H1 (cell line): ENCODE measurements at regions not wholly inside any gene's neighbourhood (a gene's known extent, or its start where the extent isn't known, plus 50 kb on each side); places are given as distances from the start of the nearest gene placed in this dataset.

Experiments
- CTCF ChIA-PET: fragments of 300-600 bp; sonication (Branson Sonifier 250); formaldehyde crosslinking; loops from one replicate; lab custom pipeline; 2021; ENCODE audit not compliant: partially characterized antibody; lab: Charles Lee
- POLR2A ChIA-PET: fragments of 300-600 bp; sonication (Branson Sonifier 250); formaldehyde crosslinking; loops from one replicate; lab custom pipeline; 2021; ENCODE audit warnings: inconsistent platforms; ENCODE audit not compliant: partially characterized antibody; lab: Charles Lee
- DNase-seq, 2 experiments: peaks; one replicate each; pipeline versions ENCODE4 v3.0.0 to v3.0.0-alpha.2; 2010 to 2022; ENCODE audit warnings: low spot score in 2 of 2, low read depth in 1 of 2, mixed read lengths in 1 of 2
- FAIRE-seq: peaks from 2 replicates; lab custom pipeline; 2011; peaks lifted over from hg19 to GRCh38; lab: Jason Lieb, UNC
- H2AFZ ChIP-seq: 2 replicates; pipeline ENCODE4 v1.8.1; 2012; ENCODE audit warnings: low read length, inconsistent platforms
- H2AK5ac ChIP-seq: 2 replicates; pipeline ENCODE4 v1.6.1; 2013; ENCODE audit warnings: low read depth, low read length
- H2BK120ac ChIP-seq: replicated peaks from 2 replicates; pipeline ENCODE3; 2013; ENCODE audit warnings: low read depth, low read length, inconsistent platforms
- H2BK12ac ChIP-seq: 2 replicates; pipeline ENCODE4 v1.6.1; 2013; ENCODE audit warnings: low read depth, low read length
- H2BK15ac ChIP-seq: 2 replicates; pipeline ENCODE4 v1.6.1; 2013; ENCODE audit warnings: low read length
- H2BK20ac ChIP-seq: 2 replicates; pipeline ENCODE4 v1.6.1; 2013; ENCODE audit warnings: low read length
- H2BK5ac ChIP-seq: 2 replicates; pipeline ENCODE4 v1.6.1; 2013; ENCODE audit warnings: low read depth, low read length
- H3K14ac ChIP-seq: 2 replicates; pipeline ENCODE4 v1.6.1; 2013; ENCODE audit warnings: inconsistent platforms; ENCODE audit not compliant: insufficient read length
- H3K18ac ChIP-seq: 2 replicates; pipeline ENCODE4 v1.6.1; 2013; ENCODE audit warnings: low read length; ENCODE audit errors: extremely low read depth
- H3K23ac ChIP-seq: 2 replicates; pipeline ENCODE4 v1.6.1; 2013; ENCODE audit warnings: inconsistent platforms; ENCODE audit not compliant: insufficient read length
- H3K23me2 ChIP-seq: 2 replicates; pipeline ENCODE4 v1.6.1; 2013; ENCODE audit warnings: low read depth, low read length
- H3K27ac ChIP-seq: 2 replicates; pipeline ENCODE4 v1.6.1; 2011; ENCODE audit warnings: low read depth, low read length, inconsistent platforms
- H3K27me3 ChIP-seq, 4 experiments: replicated peaks in 1 of 4; 1 replicate in 1 of 4; 2 replicates in 3 of 4; pipeline versions ENCODE4 v1.6.1 to v1.8.1; 2011 to 2013; ENCODE audit warnings: low read length in 3 of 4, mild to moderate bottlenecking in 3 of 4, inconsistent platforms in 2 of 4, mixed read lengths in 2 of 4, moderate library complexity in 1 of 4; ENCODE audit not compliant: control insufficient read depth in 3 of 4, insufficient read depth in 3 of 4; ENCODE audit errors: extremely low read depth in 1 of 4
- H3K36me3 ChIP-seq, 4 experiments: 2 replicates each; pipeline versions ENCODE4 v1.6.1 to v1.8.1; 2011 to 2013; ENCODE audit warnings: mild to moderate bottlenecking in 4 of 4, low read length in 3 of 4, moderate library complexity in 2 of 4, control low read depth in 1 of 4, inconsistent platforms in 1 of 4; ENCODE audit not compliant: insufficient read depth in 4 of 4, control insufficient read depth in 2 of 4
- H3K4ac ChIP-seq: replicated peaks from 2 replicates; pipeline ENCODE3; 2013; ENCODE audit warnings: low read length, low read depth, mixed read lengths, inconsistent platforms; ENCODE audit not compliant: insufficient read length
- H3K4me1 ChIP-seq, 4 experiments: replicated peaks in 1 of 4; 1 replicate in 1 of 4; 2 replicates in 3 of 4; pipeline versions ENCODE4 v1.6.1 to v1.8.1; 2011 to 2013; ENCODE audit warnings: low read length in 3 of 4, inconsistent platforms in 2 of 4, mixed read lengths in 1 of 4; ENCODE audit not compliant: insufficient read depth in 4 of 4, control insufficient read depth in 3 of 4
- H3K4me2 ChIP-seq, 2 experiments: 2 replicates each; pipeline versions ENCODE4 v1.6.1 to v1.8.1; 2011 to 2013; ENCODE audit warnings: low read depth in 2 of 2, low read length in 2 of 2, control low read depth in 1 of 2, inconsistent platforms in 1 of 2, mild to moderate bottlenecking in 1 of 2; ENCODE audit not compliant: insufficient read depth in 1 of 2
- H3K4me3 ChIP-seq, 4 experiments: fragments of 200-600, 300-600 bp in 1 of 4; sonication (generic), shearing (Covaris generic), sonication (Bioruptor Twin) in 1 of 4; 2 replicates each; pipeline versions ENCODE4 v1.5.1 to v1.8.1; 2011 to 2016; ENCODE audit warnings: low read length in 4 of 4, low read depth in 3 of 4, control low read depth in 2 of 4, inconsistent platforms in 2 of 4, mild to moderate bottlenecking in 2 of 4, mixed read lengths in 1 of 4, moderate library complexity in 1 of 4; ENCODE audit not compliant: insufficient read depth in 2 of 4; ENCODE audit errors: extremely low read depth in 1 of 4
- H3K56ac ChIP-seq: replicated peaks from 2 replicates; pipeline ENCODE3; 2013; ENCODE audit warnings: low read depth, mild to moderate bottlenecking, mixed read lengths, low read length, inconsistent platforms; ENCODE audit not compliant: insufficient read length
- H3K79me1 ChIP-seq: 2 replicates; pipeline ENCODE4 v1.6.1; 2013; ENCODE audit warnings: low read depth, low read length, control low read depth
- H3K79me2 ChIP-seq, 2 experiments: 2 replicates each; pipeline versions ENCODE4 v1.6.1 to v1.8.1; 2012 to 2013; ENCODE audit warnings: low read length in 2 of 2, mild to moderate bottlenecking in 2 of 2, inconsistent platforms in 1 of 2; ENCODE audit not compliant: insufficient read depth in 2 of 2, control insufficient read depth in 1 of 2
- H3K9ac ChIP-seq, 4 experiments: replicated peaks in 1 of 4; 1 replicate in 1 of 4; 2 replicates in 3 of 4; pipeline versions ENCODE4 v1.6.1 to v1.8.1; 2011 to 2013; ENCODE audit warnings: low read depth in 3 of 4, low read length in 3 of 4, control low read depth in 2 of 4, mild to moderate bottlenecking in 2 of 4, moderate library complexity in 2 of 4, inconsistent platforms in 1 of 4; ENCODE audit errors: extremely low read depth in 1 of 4
- H3K9me3 ChIP-seq, 2 experiments: 2 replicates each; pipeline versions ENCODE4 v1.6.1 to v1.8.1; 2012 to 2013; ENCODE audit warnings: mild to moderate bottlenecking in 2 of 2, moderate library complexity in 2 of 2, control low read depth in 1 of 2, inconsistent platforms in 1 of 2, low read depth in 1 of 2, low read length in 1 of 2, mixed read lengths in 1 of 2; ENCODE audit not compliant: insufficient read depth in 2 of 2
- H4K20me1 ChIP-seq, 2 experiments: replicated peaks in 1 of 2; 2 replicates each; pipeline versions ENCODE3 to v1.8.1; 2011 to 2013; ENCODE audit warnings: inconsistent platforms in 2 of 2, low read length in 2 of 2, mild to moderate bottlenecking in 1 of 2; ENCODE audit not compliant: insufficient read depth in 2 of 2, control insufficient read depth in 1 of 2
- H4K5ac ChIP-seq: 2 replicates; pipeline ENCODE4 v1.6.1; 2013; ENCODE audit warnings: low read length, low read depth, mixed read lengths, inconsistent platforms; ENCODE audit not compliant: insufficient read length
- H4K8ac ChIP-seq: 2 replicates; pipeline ENCODE4 v1.8.0; 2013; ENCODE audit warnings: mild to moderate bottlenecking, moderate library complexity, low read length, inconsistent platforms; ENCODE audit not compliant: insufficient read depth; ENCODE audit errors: extremely low read depth
- H4K91ac ChIP-seq: replicated peaks from 2 replicates; pipeline ENCODE3; 2013; ENCODE audit warnings: low read length, mixed read lengths, inconsistent platforms; ENCODE audit not compliant: insufficient read length
- CBX8 ChIP-seq: fragments of 300-800, 300-1000 bp; sonication (generic); IDR thresholded peaks from 2 replicates; pipeline ENCODE4 v1.7.1; 2016; ENCODE audit warnings: low read depth, low read length, borderline replicate concordance
- CHD1 ChIP-seq: IDR thresholded peaks from 2 replicates; pipeline ENCODE4 v1.6.1; 2012; ENCODE audit warnings: low read depth, low read length, improper control_type of control experiment
- JUND ChIP-seq: IDR thresholded peaks from 2 replicates; pipeline ENCODE4 v1.6.1; 2011; ENCODE audit warnings: mild to moderate bottlenecking, improper control_type of control experiment, low read length
- PHF8 ChIP-seq: fragments of 200-600 bp; sonication (generic); conservative IDR thresholded peaks from 2 replicates; pipeline ENCODE4 v1.7.1; 2012; ENCODE audit warnings: low read depth, mild to moderate bottlenecking, inconsistent platforms, low read length, moderate library complexity
- POLR2A ChIP-seq, 2 experiments: IDR thresholded peaks; 1 replicate in 1 of 2; 2 replicates in 1 of 2; pipeline ENCODE4 v1.6.1; 2011; ENCODE audit warnings: low read depth in 2 of 2, low read length in 2 of 2, mild to moderate bottlenecking in 2 of 2; ENCODE audit errors: control extremely low read depth in 1 of 2
- SP1 ChIP-seq: IDR thresholded peaks from 2 replicates; pipeline ENCODE4 v1.6.1; 2011; ENCODE audit warnings: low read depth, low read length
- SRF ChIP-seq: IDR thresholded peaks from 2 replicates; pipeline ENCODE4 v1.6.1; 2011; ENCODE audit warnings: mild to moderate bottlenecking, low read depth, low read length, moderate library complexity
- TCF12 ChIP-seq: IDR thresholded peaks from 2 replicates; pipeline ENCODE4 v1.6.1; 2011; ENCODE audit warnings: low read depth, mild to moderate bottlenecking, low read length
- WGBS, 2 experiments: shearing (Covaris generic) in 1 of 2; methylation state at CpG; one replicate each; pipeline versions ENCODE4 v1.1.6 to v1.1.7; 2013 to 2015; ENCODE audit warnings: low lambda C conversion rate in 2 of 2, mixed read lengths in 2 of 2, inconsistent platforms in 1 of 2, low coverage in 1 of 2, missing lambda C conversion rate in 1 of 2; ENCODE audit not compliant: insufficient replicate concordance in 2 of 2, insufficient coverage in 1 of 2, insufficient read length in 1 of 2; ENCODE audit errors: extremely low coverage in 1 of 2, missing lambda C conversion rate in 1 of 2; 5-methylcytosine and 5-hydroxymethylcytosine counted together
- TF ChIP-seq, protein P1 (sequence below): IDR thresholded peaks from 2 replicates; pipeline ENCODE4 v1.6.1; 2011; ENCODE audit warnings: low read length, improper control_type of control experiment

DNA sequence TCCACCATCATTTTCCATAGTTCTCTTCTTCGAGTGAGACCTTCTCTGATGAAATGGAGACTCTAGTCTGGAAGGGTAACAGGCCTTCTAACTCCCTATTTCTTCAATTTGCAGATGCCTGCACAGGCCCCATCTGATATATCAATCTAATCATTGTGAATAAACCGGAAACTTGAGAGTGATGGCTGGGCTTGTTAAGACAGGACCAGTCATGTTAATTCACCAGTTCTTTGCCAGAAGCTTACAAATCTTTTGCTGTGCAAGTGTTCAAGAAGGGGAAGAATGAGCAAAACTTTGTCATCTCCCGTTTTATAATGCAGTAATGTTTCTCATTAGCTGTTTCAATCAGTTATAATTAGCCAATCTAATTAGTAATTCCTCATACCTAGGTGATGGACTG is 1561.3 kb upstream of the GOT2 start:
- H2BK15ac ChIP-seq, result no peak overlapping the region
- no peak overlapping the region for H3K56ac ChIP-seq
- no peak overlapping the region for H4K5ac ChIP-seq
- no peak for DNase-seq
- no peak overlapping the region for H3K14ac ChIP-seq
- no peaks in the 10 kb centered on the region for H3K4me1 ChIP-seq
- H3K36me3 ChIP-seq, result no peaks in the 10 kb centered on the region
- no peak overlapping the region for H3K9ac ChIP-seq
- H2BK20ac ChIP-seq, result no peak overlapping the region
- H3K4ac ChIP-seq, result no peak overlapping the region
- no peak overlapping the region for H2AFZ ChIP-seq
- no peaks in the 10 kb centered on the region for H3K27me3 ChIP-seq
- no peak overlapping the region for H3K4me3 ChIP-seq
- ChIA-PET POLR2A (no interaction called here), CTCF (interaction anchor here (0.6 kb wide), 1 partner anchor 15 kb away, joined by 5 read pairs; no protein-coding TSS in a partner anchor)
- H3K79me1 ChIP-seq, result no peaks in the 10 kb centered on the region
- no peaks in the 10 kb centered on the region for H4K20me1 ChIP-seq
- no peak overlapping the region for H4K8ac ChIP-seq
- H2AK5ac ChIP-seq, result no peak overlapping the region
- no peak overlapping the region for H3K4me2 ChIP-seq
- H2BK12ac ChIP-seq, result no peak overlapping the region
- TF ChIP-seq CHD1 (no peak), SRF (no peak), PHF8 (no peak), POLR2A (IDR thresholded peaks at IDR 0.05; ENCODE audit: control extremely low read depth in 1 of 2, low read depth in 2 of 2, low read length in 2 of 2) (no peak), CBX8 (no peak), SP1 (no peak), JUND (no peak), TCF12 (no peak)
- TF ChIP-seq, protein P1, sequence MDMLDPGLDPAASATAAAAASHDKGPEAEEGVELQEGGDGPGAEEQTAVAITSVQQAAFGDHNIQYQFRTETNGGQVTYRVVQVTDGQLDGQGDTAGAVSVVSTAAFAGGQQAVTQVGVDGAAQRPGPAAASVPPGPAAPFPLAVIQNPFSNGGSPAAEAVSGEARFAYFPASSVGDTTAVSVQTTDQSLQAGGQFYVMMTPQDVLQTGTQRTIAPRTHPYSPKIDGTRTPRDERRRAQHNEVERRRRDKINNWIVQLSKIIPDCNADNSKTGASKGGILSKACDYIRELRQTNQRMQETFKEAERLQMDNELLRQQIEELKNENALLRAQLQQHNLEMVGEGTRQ, result no peak
- no peak overlapping the region for H2BK5ac ChIP-seq
- H3K18ac ChIP-seq, result no peak overlapping the region
- no peaks in the 10 kb centered on the region for H3K9me3 ChIP-seq
- no peak overlapping the region for H4K91ac ChIP-seq
- no peaks in the 10 kb centered on the region for H3K23me2 ChIP-seq
- no peaks in the 10 kb centered on the region for H3K79me2 ChIP-seq
- no peak overlapping the region for H2BK120ac ChIP-seq
- no peak overlapping the region for H3K27ac ChIP-seq
- no peak overlapping the region for H3K23ac ChIP-seq
- FAIRE-seq, result no peak
- 88% methylated on average over 3 of the region's 3 CpGs; no CpG with 5 or more reads in 1 of the 2 experiments for WGBS, 2 experiments
